Muscle layer of duodenum (tissue), 2 donors: ENCODE measurements at regions not wholly inside any gene's neighbourhood (a gene's known extent, or its start where the extent isn't known, plus 50 kb on each side); places are given as distances from the start of the nearest gene placed in this dataset.

ENCODE experiments used
- H3K27ac ChIP-seq: one replicate; pipeline ENCODE4 v1.7.0; 2013; ENCODE audit warnings: mild to moderate bottlenecking, low read length
- H3K27me3 ChIP-seq: one replicate; pipeline ENCODE4 v1.7.0; 2013; ENCODE audit warnings: low read depth, mild to moderate bottlenecking, control low read depth, low read length
- H3K36me3 ChIP-seq, 2 donors: one replicate each; pipeline ENCODE4 v1.7.0; 2013; ENCODE audit warnings: low read length in 2 of 2, control low read depth in 1 of 2, mild to moderate bottlenecking in 1 of 2; ENCODE audit not compliant: insufficient read depth in 2 of 2, control insufficient read depth in 1 of 2
- H3K4me1 ChIP-seq, 2 donors: one replicate each; pipeline ENCODE4 v1.7.0; 2013; ENCODE audit warnings: low read length in 2 of 2, mild to moderate bottlenecking in 2 of 2, control low read depth in 1 of 2, moderate library complexity in 1 of 2; ENCODE audit not compliant: insufficient read depth in 2 of 2, control insufficient read depth in 1 of 2
- H3K4me3 ChIP-seq, 2 donors: one replicate each; pipeline ENCODE4 v1.7.0; 2013; ENCODE audit warnings: low read length in 2 of 2, low read depth in 1 of 2, mild to moderate bottlenecking in 1 of 2
- H3K9me3 ChIP-seq, 2 donors: one replicate each; pipeline ENCODE4 v1.7.0; 2013; ENCODE audit warnings: low read length in 2 of 2, control low read depth in 1 of 2, mild to moderate bottlenecking in 1 of 2; ENCODE audit not compliant: control insufficient read depth in 1 of 2
- donor health status: healthy.

DNA sequence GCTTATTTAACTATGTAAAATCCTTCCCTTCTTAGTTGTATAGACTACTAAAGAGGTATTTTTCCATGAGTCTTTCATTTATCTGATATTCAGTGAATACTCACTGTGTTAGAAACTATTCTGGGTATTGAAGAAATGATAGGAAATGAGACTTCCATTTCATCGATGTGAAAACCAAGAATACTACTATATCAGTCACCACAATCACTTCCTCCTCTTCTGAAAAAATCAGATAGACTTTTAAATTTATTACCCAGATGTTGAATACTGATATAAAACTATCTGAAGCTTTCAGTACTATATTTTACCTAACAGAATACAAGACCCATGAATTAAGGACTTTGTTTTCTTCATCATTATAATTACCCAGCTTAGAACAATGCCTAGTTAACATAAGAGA is 1801.1 kb upstream of the CELF4 start:
- no peak overlapping the region for H3K27ac ChIP-seq
- H3K4me3 ChIP-seq: no peak overlapping the region
- no peaks in the 10 kb centered on the region for H3K4me1 ChIP-seq
- H3K27me3 ChIP-seq: no peaks in the 10 kb centered on the region
- no peaks in the 10 kb centered on the region for H3K36me3 ChIP-seq
- H3K9me3 ChIP-seq: no peaks in the 10 kb centered on the region

- H3K4me3 ChIP-seq: no peak overlapping the region
- H3K27ac ChIP-seq: no peak overlapping the region
- no peaks in the 10 kb centered on the region for H3K4me1 ChIP-seq
- no peaks in the 10 kb centered on the region for H3K9me3 ChIP-seq
- no peaks in the 10 kb centered on the region for H3K27me3 ChIP-seq
- H3K36me3 ChIP-seq: no peaks in the 10 kb centered on the region
Measured at GRCh38 chr18:39365836-39366485, 1800.4 kb upstream of the CELF4 start.

DNA sequence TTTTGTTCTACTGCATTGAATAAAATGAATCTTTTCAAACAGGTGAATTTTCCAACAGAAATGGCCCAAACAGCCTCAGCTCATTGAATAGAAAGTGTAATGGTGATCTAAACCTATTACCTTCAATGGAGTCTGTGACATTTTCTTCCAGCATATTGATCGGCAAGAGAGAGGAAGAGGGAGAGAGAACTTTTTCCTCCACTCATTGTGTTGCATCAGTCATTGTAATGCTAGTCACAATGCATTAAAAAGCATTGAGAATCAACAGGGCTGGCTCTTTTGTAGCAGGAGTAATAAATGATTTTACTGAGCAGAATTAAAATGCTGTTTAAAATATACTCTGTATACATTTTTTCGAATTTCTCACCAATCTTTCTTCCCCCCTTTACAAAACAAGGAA is 1794.5 kb upstream of the CELF4 start:
- Histone ChIP-seq H3K27ac (no peak overlapping the region), H3K4me3 (no peak overlapping the region), H3K36me3 (no peaks in the 10 kb centered on the region), H3K27me3 (no peaks in the 10 kb centered on the region), H3K4me1 (no peaks in the 10 kb centered on the region), H3K9me3 (no peaks in the 10 kb centered on the region)

DNA sequence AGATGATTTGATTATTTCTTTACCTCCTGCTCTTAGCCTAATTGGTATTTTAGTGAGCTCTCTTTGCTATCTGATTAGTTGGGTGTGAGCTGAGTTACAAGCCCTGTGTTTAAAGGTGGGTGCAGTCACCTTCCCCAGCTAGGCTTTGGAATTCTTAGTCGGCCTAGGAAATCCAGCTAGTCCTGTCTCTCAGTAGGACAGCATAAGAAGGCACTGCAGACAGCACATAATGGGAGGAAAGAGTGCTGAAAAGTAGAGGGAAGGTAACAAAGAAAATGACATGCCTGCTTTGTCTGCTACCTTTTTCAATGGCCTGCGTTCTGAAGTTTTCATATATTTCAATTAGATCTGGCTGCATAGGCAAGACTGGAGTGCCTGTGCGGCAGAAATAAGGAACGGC is 1794.0 kb upstream of the CELF4 start:
- Histone ChIP-seq H3K4me3 (no peak overlapping the region), H3K9me3 (no peaks in the 10 kb centered on the region), H3K27me3 (no peaks in the 10 kb centered on the region), H3K4me1 (no peaks in the 10 kb centered on the region), H3K27ac (no peak overlapping the region), H3K36me3 (no peaks in the 10 kb centered on the region)

DNA sequence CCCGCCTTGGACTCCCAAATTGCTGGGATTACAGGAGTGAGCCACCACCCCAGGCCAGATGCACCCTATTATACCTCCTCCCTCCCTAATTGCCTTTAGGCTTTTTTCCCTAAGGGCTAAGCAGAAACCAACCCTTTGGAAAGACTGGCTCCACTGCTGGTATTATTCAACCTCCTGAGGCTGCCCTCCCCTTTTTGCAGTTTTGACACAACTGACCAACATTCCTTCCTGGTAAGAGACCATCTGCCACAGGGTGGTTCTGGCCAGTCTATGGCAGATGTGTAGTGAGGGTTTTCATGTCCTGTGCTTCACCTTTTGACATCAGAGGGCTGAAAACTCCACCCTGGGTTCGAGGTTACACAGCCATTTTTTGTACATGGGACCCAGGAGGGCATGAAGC is 1785.3 kb upstream of the CELF4 start:
- Histone ChIP-seq H3K27ac (no peak overlapping the region), H3K4me3 (no peak overlapping the region), H3K36me3 (no peaks in the 10 kb centered on the region), H3K4me1 (no peaks in the 10 kb centered on the region), H3K27me3 (no peaks in the 10 kb centered on the region), H3K9me3 (no peaks in the 10 kb centered on the region)

GRCh38 chr18:39349801-39350200 is 1784.2 kb upstream of the CELF4 start:
- H3K9me3 ChIP-seq: no peaks in the 10 kb centered on the region
- no peaks in the 10 kb centered on the region for H3K27me3 ChIP-seq
- no peaks in the 10 kb centered on the region for H3K36me3 ChIP-seq
- no peak overlapping the region for H3K27ac ChIP-seq
- H3K4me1 ChIP-seq: no peaks in the 10 kb centered on the region
- H3K4me3 ChIP-seq: no peak overlapping the region

- Histone ChIP-seq H3K27ac (no peak overlapping the region), H3K4me3 (no peak overlapping the region), H3K9me3 (no peaks in the 10 kb centered on the region), H3K36me3 (no peaks in the 10 kb centered on the region), H3K27me3 (no peaks in the 10 kb centered on the region), H3K4me1 (no peaks in the 10 kb centered on the region)
Measured at GRCh38 chr18:39348757-39349156, 1783.2 kb upstream of the CELF4 start.

- Histone ChIP-seq H3K9me3 (no peaks in the 10 kb centered on the region), H3K36me3 (no peaks in the 10 kb centered on the region), H3K4me1 (no peaks in the 10 kb centered on the region), H3K27me3 (no peaks in the 10 kb centered on the region), H3K27ac (no peak overlapping the region), H3K4me3 (no peak overlapping the region)
Measured at GRCh38 chr18:39347701-39348100, 1782.1 kb upstream of the CELF4 start.

- Histone ChIP-seq H3K27ac (no peak overlapping the region), H3K27me3 (no peaks in the 10 kb centered on the region), H3K9me3 (no peaks in the 10 kb centered on the region), H3K4me1 (no peaks in the 10 kb centered on the region), H3K36me3 (no peaks in the 10 kb centered on the region), H3K4me3 (no peak overlapping the region)
Measured at GRCh38 chr18:39346916-39347315, 1781.3 kb upstream of the CELF4 start.

DNA sequence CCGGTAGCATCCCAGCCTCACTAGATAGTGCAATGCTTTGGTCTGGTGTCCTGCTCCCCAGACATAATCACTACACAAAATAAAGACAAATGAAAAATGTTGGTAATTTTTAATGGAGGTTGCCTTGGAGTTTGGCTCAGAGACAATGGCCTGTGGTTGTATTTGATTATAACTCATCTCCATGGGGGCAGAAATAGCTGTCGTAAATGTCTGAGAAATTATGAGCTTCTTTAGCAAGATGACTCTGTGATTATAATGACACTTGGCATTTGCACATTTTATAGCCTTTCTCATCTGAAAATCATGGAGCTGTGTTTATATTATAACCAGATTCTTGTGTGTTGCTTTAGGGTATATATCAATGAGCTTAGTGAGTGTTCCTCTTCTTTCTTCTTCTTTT is 1779.7 kb upstream of the CELF4 start:
- no peaks in the 10 kb centered on the region for H3K9me3 ChIP-seq
- no peaks in the 10 kb centered on the region for H3K36me3 ChIP-seq
- no peak overlapping the region for H3K27ac ChIP-seq
- H3K27me3 ChIP-seq: no peaks in the 10 kb centered on the region
- H3K4me3 ChIP-seq: no peak overlapping the region
- H3K4me1 ChIP-seq: no peaks in the 10 kb centered on the region

DNA sequence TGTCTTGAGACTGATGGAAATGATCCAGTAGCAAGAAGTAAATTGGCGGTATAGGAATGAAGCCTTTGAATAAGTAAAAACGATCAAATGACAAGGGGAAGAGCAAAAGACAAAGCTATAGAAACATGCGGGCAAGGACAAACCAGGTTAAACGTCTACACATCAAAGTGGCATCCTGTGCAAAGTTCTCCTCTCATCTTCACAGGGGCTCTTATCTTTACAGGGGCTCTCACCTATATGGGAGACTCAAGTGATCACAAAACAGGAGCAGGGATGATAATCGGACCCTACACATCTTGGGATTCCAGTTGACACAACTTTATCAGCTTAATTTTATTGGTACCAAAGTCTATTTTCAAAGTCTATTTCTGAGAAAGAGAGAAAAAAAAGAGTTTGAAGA is 1778.9 kb upstream of the CELF4 start:
- H3K4me1 ChIP-seq: no peaks in the 10 kb centered on the region
- no peak overlapping the region for H3K4me3 ChIP-seq
- H3K9me3 ChIP-seq: no peaks in the 10 kb centered on the region
- no peaks in the 10 kb centered on the region for H3K36me3 ChIP-seq
- no peak overlapping the region for H3K27ac ChIP-seq
- H3K27me3 ChIP-seq: no peaks in the 10 kb centered on the region

DNA sequence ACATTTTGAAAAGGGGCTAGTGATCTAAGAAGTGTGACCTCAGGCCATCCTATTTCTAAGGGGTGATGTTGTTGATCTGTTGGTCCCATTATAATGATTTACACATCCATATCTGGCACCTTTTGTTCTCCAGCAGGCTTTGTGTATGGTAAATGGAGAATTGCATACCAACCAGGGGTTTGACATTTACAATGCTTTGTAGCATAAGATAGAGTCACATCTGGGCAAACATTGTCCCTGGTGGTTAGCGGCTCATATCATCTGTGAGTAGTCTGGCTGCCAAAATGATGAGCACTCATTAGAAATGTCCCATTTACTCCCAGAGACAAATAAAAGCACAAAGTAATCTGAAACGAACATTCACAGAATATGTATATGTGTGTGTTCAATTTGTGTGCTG is 1775.5 kb upstream of the CELF4 start:
- Histone ChIP-seq H3K9me3 (no peaks in the 10 kb centered on the region), H3K27ac (no peak overlapping the region), H3K4me3 (no peak overlapping the region), H3K4me1 (no peaks in the 10 kb centered on the region), H3K36me3 (no peaks in the 10 kb centered on the region), H3K27me3 (no peaks in the 10 kb centered on the region)
